H9 (cell line): ENCODE measurements at regions not wholly inside any gene's neighbourhood (a gene's known extent, or its start where the extent isn't known, plus 50 kb on each side); places are given as distances from the start of the nearest gene placed in this dataset.
A peak's percentile ranks its signal among the peaks of the same experiment; 100 is the strongest.

Experiments used
- DNase-seq: peaks from one replicate; pipeline ENCODE4 v3.0.0-alpha.2; 2017
- H2AFZ ChIP-seq: one replicate; pipeline ENCODE4 v1.6.1; 2013; ENCODE audit warnings: mild to moderate bottlenecking, low read length, control low read depth, moderate library complexity
- H2AK5ac ChIP-seq: 2 replicates; pipeline ENCODE4 v1.6.1; 2013; ENCODE audit warnings: low read length, control low read depth, mixed read lengths; ENCODE audit not compliant: insufficient read length
- H2BK120ac ChIP-seq: one replicate; pipeline ENCODE4 v1.6.1; 2013; ENCODE audit warnings: low read depth, mild to moderate bottlenecking, low read length, control low read depth, inconsistent platforms; ENCODE audit not compliant: poor library complexity, severe bottlenecking
- H2BK12ac ChIP-seq: 2 replicates; pipeline ENCODE4 v1.6.1; 2013; ENCODE audit warnings: low read length, control low read depth, mixed read lengths, low read depth; ENCODE audit not compliant: insufficient read length
- H2BK15ac ChIP-seq: 2 replicates; pipeline ENCODE4 v1.6.1; 2013; ENCODE audit warnings: low read depth, low read length, control low read depth
- H2BK20ac ChIP-seq: one replicate; pipeline ENCODE4 v1.6.1; 2013; ENCODE audit warnings: low read depth, mild to moderate bottlenecking, low read length, control low read depth, inconsistent platforms; ENCODE audit not compliant: poor library complexity, severe bottlenecking
- H2BK5ac ChIP-seq: 2 replicates; pipeline ENCODE4 v1.6.1; 2013; ENCODE audit warnings: low read length, control low read depth, mixed read lengths; ENCODE audit not compliant: insufficient read length
- H3K14ac ChIP-seq: 2 replicates; pipeline ENCODE4 v1.6.1; 2013; ENCODE audit warnings: low read length, control low read depth; ENCODE audit not compliant: insufficient read depth
- H3K18ac ChIP-seq: 2 replicates; pipeline ENCODE4 v1.6.1; 2013; ENCODE audit warnings: low read depth, mild to moderate bottlenecking, mixed read lengths, low read length, control low read depth; ENCODE audit not compliant: insufficient read length
- H3K23ac ChIP-seq: 2 replicates; pipeline ENCODE4 v1.6.1; 2013; ENCODE audit warnings: low read length, control low read depth, mixed read lengths, low read depth; ENCODE audit not compliant: insufficient read length
- H3K23me2 ChIP-seq: 2 replicates; pipeline ENCODE4 v1.6.1; 2013; ENCODE audit warnings: low read depth, mild to moderate bottlenecking, mixed read lengths, low read length, control low read depth; ENCODE audit not compliant: insufficient read length, poor library complexity, severe bottlenecking
- H3K27ac ChIP-seq: 2 replicates; pipeline ENCODE4 v1.5.1; 2013; ENCODE audit warnings: low read length, control low read depth, mixed read lengths, low read depth; ENCODE audit not compliant: insufficient read length
- H3K27me3 ChIP-seq: 2 replicates; pipeline ENCODE4 v1.6.1; 2013; ENCODE audit warnings: low read length, control low read depth, inconsistent platforms; ENCODE audit not compliant: insufficient read depth
- H3K4ac ChIP-seq: 2 replicates; pipeline ENCODE4 v1.6.1; 2013; ENCODE audit warnings: low read depth, mild to moderate bottlenecking, control low read depth, inconsistent platforms, low read length, moderate library complexity
- H3K4me1 ChIP-seq: 2 replicates; pipeline ENCODE4 v1.6.1; 2013; ENCODE audit warnings: low read length, control low read depth, inconsistent platforms; ENCODE audit not compliant: insufficient read depth
- H3K4me2 ChIP-seq: 2 replicates; pipeline ENCODE4 v1.6.1; 2013; ENCODE audit warnings: low read length, control low read depth, mixed read lengths; ENCODE audit not compliant: insufficient read length, insufficient read depth
- H3K56ac ChIP-seq: 2 replicates; pipeline ENCODE4 v1.6.1; 2013; ENCODE audit warnings: low read depth, mild to moderate bottlenecking, mixed read lengths, low read length, control low read depth; ENCODE audit not compliant: insufficient read length
- H3K79me1 ChIP-seq: 2 replicates; pipeline ENCODE4 v1.6.1; 2013; ENCODE audit warnings: low read depth, mild to moderate bottlenecking, moderate library complexity, low read length, control low read depth, inconsistent platforms; ENCODE audit not compliant: insufficient read depth, poor library complexity, severe bottlenecking
- H3K79me2 ChIP-seq: 2 replicates; pipeline ENCODE4 v1.6.1; 2013; ENCODE audit warnings: low read length, control low read depth, inconsistent platforms; ENCODE audit not compliant: insufficient read depth
- H3K9ac ChIP-seq: 2 replicates; pipeline ENCODE4 v1.6.1; 2013; ENCODE audit warnings: low read length, control low read depth, mixed read lengths; ENCODE audit not compliant: insufficient read length; ENCODE audit errors: extremely low read depth
- H3K9me3 ChIP-seq: one replicate; pipeline ENCODE4 v1.6.1; 2013; ENCODE audit warnings: low read depth, low read length, inconsistent platforms; ENCODE audit not compliant: control insufficient read depth
- H3T11ph ChIP-seq: one replicate; pipeline ENCODE4 v1.6.1; 2013; ENCODE audit warnings: mild to moderate bottlenecking, low read length, control low read depth, inconsistent platforms
- H4K20me1 ChIP-seq: one replicate; pipeline ENCODE4 v1.6.1; 2013; ENCODE audit not compliant: control insufficient read depth, insufficient read length, insufficient read depth
- H4K5ac ChIP-seq: 2 replicates; pipeline ENCODE4 v1.6.1; 2013; ENCODE audit warnings: low read depth, mild to moderate bottlenecking, mixed read lengths, low read length, control low read depth; ENCODE audit not compliant: insufficient read length
- H4K8ac ChIP-seq: replicated peaks from 2 replicates; pipeline ENCODE4 v1.6.1; 2013; ENCODE audit warnings: low read length, control low read depth, mixed read lengths, low read depth; ENCODE audit not compliant: insufficient read length
- H4K91ac ChIP-seq: 2 replicates; pipeline ENCODE4 v1.6.1; 2013; ENCODE audit warnings: low read depth, mild to moderate bottlenecking, moderate library complexity, mixed read lengths, low read length, control low read depth; ENCODE audit not compliant: insufficient read length
- H3K27ac Mint-ChIP-seq, 3 experiments: 2 replicates in 2 of 3; 3 replicates in 1 of 3; pipeline ENCODE4 v1.8.0; 2020 to 2021; ENCODE audit warnings: mixed read lengths in 3 of 3, mild to moderate bottlenecking in 1 of 3, moderate library complexity in 1 of 3
- H3K27me3 Mint-ChIP-seq: 2 replicates; pipeline ENCODE4 v1.8.0; 2021; ENCODE audit warnings: low read depth, mild to moderate bottlenecking, moderate library complexity, mixed read lengths
- H3K36me3 Mint-ChIP-seq, 3 experiments: 2 replicates in 2 of 3; 3 replicates in 1 of 3; pipeline ENCODE4 v1.8.0; 2020 to 2021; ENCODE audit warnings: low read depth in 3 of 3, mixed read lengths in 3 of 3; ENCODE audit not compliant: insufficient read depth in 1 of 3
- H3K4me1 Mint-ChIP-seq, 2 experiments: 2 replicates each; pipeline ENCODE4 v1.8.0; 2020; ENCODE audit warnings: mixed read lengths in 2 of 2
- H3K4me3 Mint-ChIP-seq, 2 experiments: 2 replicates in 1 of 2; 3 replicates in 1 of 2; pipeline ENCODE4 v1.8.0; 2020 to 2021; ENCODE audit warnings: mild to moderate bottlenecking in 2 of 2, mixed read lengths in 2 of 2, moderate library complexity in 1 of 2
- H3K9me3 Mint-ChIP-seq, 2 experiments: 2 replicates in 1 of 2; 3 replicates in 1 of 2; pipeline ENCODE4 v1.8.0; 2020; ENCODE audit warnings: mild to moderate bottlenecking in 2 of 2, mixed read lengths in 2 of 2, moderate library complexity in 1 of 2
- CTCF ChIP-seq: fragments of 200-600 bp; sonication (generic); conservative IDR thresholded peaks from 3 replicates; pipeline ENCODE4 v1.8.0; 2021; ENCODE audit warnings: antibody characterized with exemption, mild to moderate bottlenecking
- WGBS: extraction: QIAGEN DNeasy Blood & Tissue Kit; methylation state at CpG from one replicate; pipeline ENCODE4 v1.1.7; 2013; ENCODE audit warnings: missing lambda C conversion rate, low lambda C conversion rate, mixed read lengths; ENCODE audit not compliant: insufficient read length; ENCODE audit errors: extremely low coverage; 5-methylcytosine and 5-hydroxymethylcytosine counted together

- H3K27me3 Mint-ChIP-seq: peaks cover 35% of the 10 kb centered on the region
- no peak overlapping the region for H3K27ac Mint-ChIP-seq
- no peak overlapping the region for H4K8ac ChIP-seq
- H2BK20ac ChIP-seq: no peak overlapping the region
- no CpG with 5 or more reads among the region's 9 CpGs for WGBS
- H2BK120ac ChIP-seq: no peak overlapping the region
- TF ChIP-seq CTCF: no peak
- H3T11ph ChIP-seq: no peak overlapping the region
- H3K4me1 Mint-ChIP-seq: peaks cover 12 to 13% of the 10 kb centered on the region in 2 experiments
- H3K14ac ChIP-seq: no peak overlapping the region
- no peak overlapping the region for H4K5ac ChIP-seq
- H3K4me2 ChIP-seq: peak overlapping the region; percentile 27
- H3K27ac ChIP-seq: no peak overlapping the region
- no peak overlapping the region for H4K91ac ChIP-seq
- no peaks in the 10 kb centered on the region for H3K4me1 ChIP-seq
- H3K79me2 ChIP-seq: no peaks in the 10 kb centered on the region
- no peaks in the 10 kb centered on the region for H4K20me1 ChIP-seq
- no peaks in the 10 kb centered on the region for H3K23me2 ChIP-seq
- no peak overlapping the region for H3K4ac ChIP-seq
- no peak overlapping the region for H3K23ac ChIP-seq
- H3K27me3 ChIP-seq: no peaks in the 10 kb centered on the region
- peaks cover 0 to under 1% (median 0%) of the 10 kb centered on the region in 3 experiments; a peak in 2 of 7 replicates for H3K36me3 Mint-ChIP-seq
- H3K9ac ChIP-seq: peak overlapping the region; percentile 13
- peak overlapping the region; percentile 63 to 85 for H3K4me3 Mint-ChIP-seq
- no peak overlapping the region for H3K56ac ChIP-seq
- no peak overlapping the region for H2AK5ac ChIP-seq
- H2BK5ac ChIP-seq: no peak overlapping the region
- no peak overlapping the region for H2BK15ac ChIP-seq
- DNase-seq: no peak
- H3K18ac ChIP-seq: no peak overlapping the region
- no peak overlapping the region for H2BK12ac ChIP-seq
- H2AFZ ChIP-seq: no peak overlapping the region
- no peaks in the 10 kb centered on the region for H3K9me3 ChIP-seq
- peaks cover 1 to 5% of the 10 kb centered on the region in 2 experiments; a peak in 4 of 5 replicates for H3K9me3 Mint-ChIP-seq
- H3K79me1 ChIP-seq: no peaks in the 10 kb centered on the region
Measured at GRCh38 chr7:149692056-149692455, 81.3 kb downstream of the ZNF467 start.
